RWPE2 (cell line): ENCODE measurements at regions not wholly inside any gene's neighbourhood (a gene's known extent, or its start where the extent isn't known, plus 50 kb on each side); places are given as distances from the start of the nearest gene placed in this dataset.

Source experiments
- ATAC-seq: fragments of 200-7000 bp; cut with Tn5 transposase; 3 replicates; pipeline ENCODE4 v1.9.1; 2021; ENCODE audit warnings: low read depth
- DNase-seq: peaks from one replicate; pipeline ENCODE4 v3.0.0-alpha.2; 2020; ENCODE audit warnings: low spot score
- H3K27ac ChIP-seq: fragments of 450-650 bp; 2 replicates; pipeline ENCODE4 v1.5.1; 2017; ENCODE audit warnings: mild to moderate bottlenecking; ENCODE audit not compliant: poor library complexity, severe bottlenecking
- H3K27me3 ChIP-seq: fragments of 250-450 bp; sonication (Bioruptor Pico); 2 replicates; pipeline ENCODE4 v1.5.1; 2021; ENCODE audit warnings: mild to moderate bottlenecking, moderate library complexity; ENCODE audit not compliant: insufficient read depth, poor library complexity, severe bottlenecking
- H3K36me3 ChIP-seq: fragments of 250-450 bp; sonication (Bioruptor Pico); 2 replicates; pipeline ENCODE4 v1.5.1; 2020; ENCODE audit warnings: low read depth, mild to moderate bottlenecking, moderate library complexity
- H3K4me1 ChIP-seq: fragments of 250-450 bp; sonication (Bioruptor Pico); 2 replicates; pipeline ENCODE4 v1.5.1; 2021; ENCODE audit warnings: mild to moderate bottlenecking, moderate library complexity; ENCODE audit not compliant: insufficient read depth, poor library complexity, severe bottlenecking
- H3K4me3 ChIP-seq: fragments of 250-450 bp; sonication (Bioruptor Pico); 2 replicates; pipeline ENCODE4 v1.5.1; 2021; ENCODE audit warnings: mild to moderate bottlenecking, moderate library complexity; ENCODE audit not compliant: severe bottlenecking
- H3K9me3 ChIP-seq: fragments of 250-450 bp; sonication (Bioruptor Pico); 2 replicates; pipeline ENCODE4 v1.5.1; 2021; ENCODE audit warnings: mild to moderate bottlenecking, moderate library complexity; ENCODE audit not compliant: severe bottlenecking
- CTCF ChIP-seq: fragments of 450-650 bp; IDR thresholded peaks from one replicate; pipeline ENCODE4 v1.5.1; 2017; ENCODE audit warnings: mild to moderate bottlenecking, moderate library complexity; ENCODE audit not compliant: poor library complexity, severe bottlenecking

GRCh38 chr13:48782429-48782840, 128.7 kb downstream of the CYSLTR2 start:
- Histone ChIP-seq H3K9me3 (peaks cover 4% of the 10 kb centered on the region), H3K4me1 (peaks cover 10% of the 10 kb centered on the region), H3K27me3 (no peaks in the 10 kb centered on the region), H3K36me3 (no peaks in the 10 kb centered on the region), H3K27ac (no peak overlapping the region), H3K4me3 (no peak overlapping the region)
- TF ChIP-seq CTCF: no peak
- ATAC-seq: no peak
- no peak for DNase-seq

GRCh38 chr13:48783181-48783630, 129.5 kb downstream of the CYSLTR2 start:
- peak; percentile 61 for DNase-seq
- Histone ChIP-seq H3K36me3 (no peaks in the 10 kb centered on the region), H3K4me1 (peaks cover 10% of the 10 kb centered on the region), H3K27ac (no peak overlapping the region), H3K4me3 (no peak overlapping the region), H3K9me3 (peaks cover 4% of the 10 kb centered on the region), H3K27me3 (no peaks in the 10 kb centered on the region)
- TF ChIP-seq CTCF: no peak
- ATAC-seq: peak; percentile 88

- Histone ChIP-seq H3K27me3 (no peaks in the 10 kb centered on the region), H3K36me3 (no peaks in the 10 kb centered on the region), H3K9me3 (peaks cover 4% of the 10 kb centered on the region), H3K4me3 (no peak overlapping the region), H3K27ac (no peak overlapping the region), H3K4me1 (peaks cover 10% of the 10 kb centered on the region)
- DNase-seq (no peak), ATAC-seq (no peak)
- TF ChIP-seq CTCF: no peak
Measured at GRCh38 chr13:48783695-48784230, 130.0 kb downstream of the CYSLTR2 start.

GRCh38 chr13:48784916-48785548, 131.3 kb downstream of the CYSLTR2 start:
- Histone ChIP-seq H3K27me3 (no peaks in the 10 kb centered on the region), H3K9me3 (peaks cover 4% of the 10 kb centered on the region), H3K4me3 (no peak overlapping the region), H3K36me3 (no peaks in the 10 kb centered on the region), H3K4me1 (peaks cover 10% of the 10 kb centered on the region), H3K27ac (no peak overlapping the region)
- DNase-seq (no peak), ATAC-seq (no peak)
- no peak for TF ChIP-seq CTCF

GRCh38 chr13:48790199-48790598, 136.5 kb downstream of the CYSLTR2 start:
- TF ChIP-seq CTCF: no peak
- peaks cover 14% of the 10 kb centered on the region for H3K4me1 ChIP-seq
- DNase-seq (no peak), ATAC-seq (no peak)
- H3K4me3 ChIP-seq: no peak overlapping the region
- H3K36me3 ChIP-seq: no peaks in the 10 kb centered on the region
- H3K27ac ChIP-seq: no peak overlapping the region
- H3K9me3 ChIP-seq: no peaks in the 10 kb centered on the region
- H3K27me3 ChIP-seq: no peaks in the 10 kb centered on the region
